ENCODE measurements at regions not wholly inside any gene's neighbourhood (a gene's known extent, or its start where the extent isn't known, plus 50 kb on each side); places are given as distances from the start of the nearest gene placed in this dataset.

DNA sequence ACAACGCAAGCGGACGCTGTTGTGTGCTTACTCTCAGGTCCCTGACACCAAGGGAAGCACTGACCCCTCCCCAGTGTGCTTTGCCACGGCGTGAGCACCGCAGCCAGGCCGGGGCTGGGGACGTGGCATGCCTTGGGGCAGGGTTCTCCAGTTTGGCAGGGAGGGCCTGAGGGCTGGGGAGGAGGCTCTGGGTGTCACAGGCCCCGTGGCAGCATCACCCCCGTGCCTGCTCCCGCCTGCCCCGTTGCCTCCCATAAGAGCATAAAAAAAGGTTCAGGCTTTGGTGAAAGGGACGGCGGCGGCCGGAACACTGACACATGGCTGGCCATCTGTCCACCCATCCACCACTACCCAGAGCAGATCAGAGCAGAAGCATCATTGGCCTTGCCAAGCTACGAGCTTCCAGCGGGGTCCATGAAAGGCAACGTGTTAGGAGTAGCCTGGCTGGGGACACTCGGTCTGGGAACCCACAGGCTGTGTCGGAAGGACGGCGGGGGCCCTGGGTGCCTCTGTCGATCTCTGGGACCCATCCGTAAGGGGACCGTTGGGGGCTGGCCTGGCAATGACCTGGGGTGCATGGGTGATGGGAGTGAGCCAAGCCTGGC, 183.0 kb downstream of the IGLL1 start (continued):
- TF ChIP-seq ZNF274 (IDR thresholded peaks at IDR 0.05; ENCODE audit: borderline replicate concordance, extremely low read depth, low read length) (no peak), SRF (IDR thresholded peaks at IDR 0.05; ENCODE audit: low read depth, low read length) (no peak), TEAD4 (IDR thresholded peaks at IDR 0.05; ENCODE audit: low read depth, low read length) (no peak), SIX5 (IDR thresholded peaks at IDR 0.05; ENCODE audit: low read depth, low read length) (no peak), CBX8 (IDR thresholded peaks at IDR 0.05; ENCODE audit: borderline replicate concordance, low read depth, low read length) (no peak), KDM5A (IDR thresholded peaks at IDR 0.05; ENCODE audit: low read length) (no peak)

Measured in H1 (cell line).